Mammary epithelial cell (primary cell): ENCODE measurements at regions not wholly inside any gene's neighbourhood (a gene's known extent, or its start where the extent isn't known, plus 50 kb on each side); places are given as distances from the start of the nearest gene placed in this dataset.

Experiments used
- EZH2 ChIP-seq: IDR thresholded peaks from 2 replicates; pipeline ENCODE4 v1.6.1; 2012; ENCODE audit warnings: low read length, inconsistent platforms, borderline replicate concordance
- TF ChIP-seq, protein P1 (sequence below), 2 donors: IDR thresholded peaks in 1 of 2; conservative IDR thresholded peaks in 1 of 2; 2 replicates each; pipeline ENCODE4 v1.5.1; 2011 to 2012; ENCODE audit warnings: inconsistent platforms in 2 of 2, low read length in 2 of 2, mild to moderate bottlenecking in 2 of 2, control low read depth in 1 of 2, low read depth in 1 of 2; ENCODE audit not compliant: insufficient read depth in 1 of 2; ENCODE audit errors: extremely low read depth in 1 of 2

DNA sequence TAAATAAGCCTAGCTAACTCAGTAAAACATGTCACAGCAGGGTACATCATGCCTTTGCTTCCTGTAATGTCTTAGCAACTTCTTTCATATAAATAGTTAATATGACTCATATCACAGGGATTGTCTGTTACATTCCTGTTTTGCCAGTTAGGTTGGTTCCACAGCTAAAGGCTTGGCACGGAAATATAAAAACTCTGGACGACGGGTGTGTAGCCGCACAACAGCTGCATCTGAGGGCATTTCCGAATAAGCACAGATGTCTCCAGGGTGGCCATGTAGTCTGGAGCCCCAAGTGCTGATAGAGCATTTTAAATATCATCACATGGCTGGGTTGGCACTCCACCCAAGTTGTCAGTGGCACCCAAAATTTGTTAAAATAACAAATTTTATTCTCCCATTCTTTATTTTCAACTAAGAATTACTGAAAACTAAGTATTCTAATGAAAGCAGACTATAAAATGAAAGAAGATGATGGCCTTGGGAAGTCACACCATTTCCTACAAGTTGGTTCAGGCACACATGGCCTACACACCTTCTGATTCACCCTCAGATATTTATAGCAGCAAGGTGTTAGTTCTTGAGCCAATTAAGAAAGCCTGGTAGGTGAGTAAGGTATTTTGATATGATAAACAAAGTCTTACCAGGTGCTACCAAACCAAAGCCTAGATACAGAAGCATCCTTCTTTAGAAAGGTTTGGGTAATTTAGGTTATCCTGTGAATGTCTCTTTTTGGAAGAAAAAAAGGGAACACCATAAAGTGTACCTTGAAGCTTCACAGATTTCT is 61.8 kb upstream of the STK17B start:
- TF ChIP-seq, protein P1, sequence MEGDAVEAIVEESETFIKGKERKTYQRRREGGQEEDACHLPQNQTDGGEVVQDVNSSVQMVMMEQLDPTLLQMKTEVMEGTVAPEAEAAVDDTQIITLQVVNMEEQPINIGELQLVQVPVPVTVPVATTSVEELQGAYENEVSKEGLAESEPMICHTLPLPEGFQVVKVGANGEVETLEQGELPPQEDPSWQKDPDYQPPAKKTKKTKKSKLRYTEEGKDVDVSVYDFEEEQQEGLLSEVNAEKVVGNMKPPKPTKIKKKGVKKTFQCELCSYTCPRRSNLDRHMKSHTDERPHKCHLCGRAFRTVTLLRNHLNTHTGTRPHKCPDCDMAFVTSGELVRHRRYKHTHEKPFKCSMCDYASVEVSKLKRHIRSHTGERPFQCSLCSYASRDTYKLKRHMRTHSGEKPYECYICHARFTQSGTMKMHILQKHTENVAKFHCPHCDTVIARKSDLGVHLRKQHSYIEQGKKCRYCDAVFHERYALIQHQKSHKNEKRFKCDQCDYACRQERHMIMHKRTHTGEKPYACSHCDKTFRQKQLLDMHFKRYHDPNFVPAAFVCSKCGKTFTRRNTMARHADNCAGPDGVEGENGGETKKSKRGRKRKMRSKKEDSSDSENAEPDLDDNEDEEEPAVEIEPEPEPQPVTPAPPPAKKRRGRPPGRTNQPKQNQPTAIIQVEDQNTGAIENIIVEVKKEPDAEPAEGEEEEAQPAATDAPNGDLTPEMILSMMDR (conservative IDR thresholded peaks at IDR 0.05 in 1 of 2, IDR thresholded peaks at IDR 0.05 in 1 of 2; ENCODE audit: extremely low read depth in 1 of 2, insufficient read depth in 1 of 2, low read depth in 1 of 2, low read length in 2 of 2) = no peak
- no peak for TF ChIP-seq EZH2
